ENCODE measurements at regions not wholly inside any gene's neighbourhood (a gene's known extent, or its start where the extent isn't known, plus 50 kb on each side); places are given as distances from the start of the nearest gene placed in this dataset.

DNA sequence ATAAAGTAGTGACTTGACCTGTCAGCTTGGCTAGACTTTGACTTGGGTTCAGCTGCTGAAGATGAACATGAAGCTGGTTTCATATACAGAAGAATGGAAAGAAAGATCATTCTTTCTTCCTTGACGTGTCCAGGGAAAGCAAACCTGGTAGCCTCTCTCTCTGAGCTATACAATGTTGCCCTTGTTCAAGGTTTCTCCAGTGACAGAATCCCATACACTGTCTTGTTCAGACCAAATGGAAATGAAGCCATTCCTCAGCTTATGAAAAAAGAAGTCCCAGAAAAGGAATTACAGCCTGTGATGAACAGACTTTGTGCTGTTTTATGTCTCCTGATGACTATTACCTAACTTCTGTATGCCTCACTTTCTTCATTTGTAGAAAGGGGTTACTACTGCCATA, 349.8 kb upstream of the KLF4 start:
- TF ChIP-seq, protein P1, sequence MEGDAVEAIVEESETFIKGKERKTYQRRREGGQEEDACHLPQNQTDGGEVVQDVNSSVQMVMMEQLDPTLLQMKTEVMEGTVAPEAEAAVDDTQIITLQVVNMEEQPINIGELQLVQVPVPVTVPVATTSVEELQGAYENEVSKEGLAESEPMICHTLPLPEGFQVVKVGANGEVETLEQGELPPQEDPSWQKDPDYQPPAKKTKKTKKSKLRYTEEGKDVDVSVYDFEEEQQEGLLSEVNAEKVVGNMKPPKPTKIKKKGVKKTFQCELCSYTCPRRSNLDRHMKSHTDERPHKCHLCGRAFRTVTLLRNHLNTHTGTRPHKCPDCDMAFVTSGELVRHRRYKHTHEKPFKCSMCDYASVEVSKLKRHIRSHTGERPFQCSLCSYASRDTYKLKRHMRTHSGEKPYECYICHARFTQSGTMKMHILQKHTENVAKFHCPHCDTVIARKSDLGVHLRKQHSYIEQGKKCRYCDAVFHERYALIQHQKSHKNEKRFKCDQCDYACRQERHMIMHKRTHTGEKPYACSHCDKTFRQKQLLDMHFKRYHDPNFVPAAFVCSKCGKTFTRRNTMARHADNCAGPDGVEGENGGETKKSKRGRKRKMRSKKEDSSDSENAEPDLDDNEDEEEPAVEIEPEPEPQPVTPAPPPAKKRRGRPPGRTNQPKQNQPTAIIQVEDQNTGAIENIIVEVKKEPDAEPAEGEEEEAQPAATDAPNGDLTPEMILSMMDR (IDR thresholded peaks at IDR 0.05): no peak
- TF ChIP-seq POLR2AphosphoS5 (IDR thresholded peaks at IDR 0.05): no peak
